ENCODE measurements at regions not wholly inside any gene's neighbourhood (a gene's known extent, or its start where the extent isn't known, plus 50 kb on each side); places are given as distances from the start of the nearest gene placed in this dataset.
"Not testable (repeated sequence)": the region's sequence is repeated elsewhere in the genome, so short reads cannot be mapped to it uniquely, and the experiment has no call there.

GRCh38 chr7:42677751-42678699 is 233.8 kb downstream of the C7orf25 start:
- DNase-seq = no peak

DNA sequence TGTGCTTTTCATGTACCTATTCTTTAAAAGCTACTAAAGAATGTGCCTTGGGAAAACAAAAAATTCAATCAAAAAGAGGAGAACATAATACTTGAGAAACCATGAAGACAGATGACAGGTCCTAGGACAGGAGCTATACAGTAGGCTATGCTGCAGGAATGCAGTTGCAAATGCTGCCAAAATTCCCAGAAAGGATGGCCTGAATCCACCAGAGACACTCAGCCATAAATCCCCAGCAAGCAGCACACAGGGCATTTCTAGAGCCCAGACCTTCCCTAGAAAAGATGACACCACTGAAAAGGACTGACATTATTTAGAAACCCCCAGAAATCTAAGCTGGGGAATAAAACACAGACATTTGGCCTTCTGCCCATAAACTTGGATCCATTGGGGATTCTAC is 237.3 kb downstream of the C7orf25 start:
- DNase-seq = no peak

DNA sequence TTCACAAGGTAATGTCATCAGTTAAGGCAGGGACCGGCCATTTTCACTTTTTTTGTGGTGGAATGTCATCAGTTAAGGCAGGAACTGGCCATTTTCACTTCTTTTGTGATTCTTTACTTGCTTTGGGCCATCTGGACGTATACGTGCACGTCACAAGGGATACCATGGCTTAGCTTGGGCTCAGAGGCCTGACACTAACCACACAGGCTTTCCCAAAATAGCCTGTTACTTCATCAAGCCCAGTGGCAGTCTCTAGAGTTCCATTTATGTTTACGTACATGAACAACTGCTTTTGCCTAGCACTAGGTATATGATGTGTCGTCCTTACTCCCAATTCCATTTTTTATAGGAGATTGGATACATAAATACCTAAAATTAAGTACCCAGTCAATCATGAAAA is 237.9 kb downstream of the C7orf25 start:
- DNase-seq = no peak

- DNase-seq = no peak
Measured at GRCh38 chr7:42672339-42672999, 239.4 kb downstream of the C7orf25 start.

DNA sequence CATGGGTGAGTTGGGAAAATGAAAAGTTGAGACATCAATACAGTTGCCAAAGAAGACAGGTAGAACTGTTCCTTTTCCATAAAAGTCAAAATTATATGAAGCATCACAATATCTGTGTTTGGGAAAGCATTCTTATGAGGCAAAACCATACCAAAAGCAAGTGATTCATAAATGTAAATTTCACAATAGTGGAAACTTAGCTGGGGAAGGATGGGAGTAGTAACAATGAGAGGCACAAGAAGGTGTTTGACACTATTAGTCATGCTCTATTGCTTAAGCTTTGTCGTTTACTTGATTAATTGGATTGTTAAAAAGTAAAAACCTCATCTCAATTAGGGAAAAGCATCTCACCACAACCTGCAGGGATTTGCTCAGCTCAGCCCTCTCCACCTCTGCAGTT is 240.2 kb downstream of the C7orf25 start:
- DNase-seq = no peak

- no peak for DNase-seq
Measured at GRCh38 chr7:42666994-42667393, 244.9 kb downstream of the C7orf25 start.

DNA sequence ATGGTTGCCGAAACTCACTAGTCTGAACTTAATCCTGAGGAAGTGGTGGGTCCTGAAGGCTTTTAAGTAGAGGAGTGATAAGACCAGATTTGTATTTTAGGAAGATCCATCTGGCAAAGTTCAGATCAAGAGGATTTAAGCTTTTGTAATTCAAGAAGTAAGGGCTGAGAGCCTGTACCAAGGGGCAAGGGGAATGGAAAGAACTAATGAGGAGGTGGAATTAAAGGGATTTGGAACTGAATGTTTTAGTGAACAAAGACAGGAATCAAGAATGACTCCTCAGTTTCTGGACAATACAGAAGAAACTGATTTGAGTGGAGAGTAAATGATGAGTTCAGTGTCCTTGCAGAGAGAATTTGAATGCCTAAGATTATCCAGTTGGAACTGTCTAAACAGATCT is 249.0 kb downstream of the C7orf25 start:
- no peak for DNase-seq

DNA sequence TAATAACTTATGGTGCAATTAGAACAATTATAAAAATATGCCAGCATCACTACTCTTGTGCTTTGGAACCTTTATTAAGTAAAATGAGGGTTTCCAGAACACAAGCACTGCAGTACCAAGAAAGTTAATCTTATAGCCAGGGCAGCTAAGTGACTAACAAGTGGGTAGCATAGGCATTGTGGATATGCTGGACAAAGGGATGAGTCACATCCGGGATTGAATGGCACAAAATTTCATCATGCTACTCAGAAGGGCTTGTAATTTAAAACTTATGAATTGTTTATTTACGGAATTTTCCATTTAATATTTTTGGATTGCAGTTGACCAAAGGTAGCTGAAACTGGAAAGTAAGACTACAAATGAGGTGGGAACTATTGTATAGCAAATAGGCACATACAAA is 250.6 kb downstream of the C7orf25 start:
- DNase-seq = no peak

GRCh38 chr7:42650701-42651100 is 261.2 kb downstream of the C7orf25 start:
- DNase-seq = no peak

- DNase-seq = no peak
Measured at GRCh38 chr7:42650171-42650570, 261.7 kb downstream of the C7orf25 start.

- no peak for DNase-seq
Measured at GRCh38 chr7:42645906-42646305, 266.0 kb downstream of the C7orf25 start.

GRCh38 chr7:42642699-42643098 is 269.2 kb downstream of the C7orf25 start:
- no peak for DNase-seq

GRCh38 chr7:42639930-42640329 is 271.9 kb downstream of the C7orf25 start:
- no peak for DNase-seq

- not testable (repeated sequence) for DNase-seq
Measured at GRCh38 chr7:42636380-42636779, 275.5 kb downstream of the C7orf25 start.

GRCh38 chr7:42628054-42628453 is 283.8 kb downstream of the C7orf25 start:
- DNase-seq = no peak

DNA sequence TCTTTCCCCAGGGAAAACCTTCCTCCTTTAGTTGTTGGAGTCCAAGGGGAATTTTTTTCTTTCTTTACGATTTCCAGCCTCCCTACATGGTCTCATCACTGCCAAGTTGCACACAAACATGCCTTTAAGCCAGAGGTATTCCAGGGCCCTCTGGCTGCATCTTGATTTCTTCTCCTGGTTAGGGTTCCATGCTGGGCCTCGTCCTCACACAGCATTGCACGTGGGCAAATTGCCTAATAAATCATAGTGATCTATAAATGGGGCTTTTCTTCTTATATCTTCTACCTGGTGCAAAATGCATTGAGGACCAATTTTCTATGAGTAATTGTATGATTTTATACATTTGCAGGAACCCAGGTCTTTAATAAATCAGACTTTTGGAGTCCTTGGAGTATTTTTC is 284.2 kb downstream of the C7orf25 start:
- DNase-seq = no peak

GRCh38 chr7:42627101-42627500 is 284.8 kb downstream of the C7orf25 start:
- DNase-seq = no peak

- no peak for DNase-seq
Measured at GRCh38 chr7:42625421-42625820, 286.4 kb downstream of the C7orf25 start.

DNA sequence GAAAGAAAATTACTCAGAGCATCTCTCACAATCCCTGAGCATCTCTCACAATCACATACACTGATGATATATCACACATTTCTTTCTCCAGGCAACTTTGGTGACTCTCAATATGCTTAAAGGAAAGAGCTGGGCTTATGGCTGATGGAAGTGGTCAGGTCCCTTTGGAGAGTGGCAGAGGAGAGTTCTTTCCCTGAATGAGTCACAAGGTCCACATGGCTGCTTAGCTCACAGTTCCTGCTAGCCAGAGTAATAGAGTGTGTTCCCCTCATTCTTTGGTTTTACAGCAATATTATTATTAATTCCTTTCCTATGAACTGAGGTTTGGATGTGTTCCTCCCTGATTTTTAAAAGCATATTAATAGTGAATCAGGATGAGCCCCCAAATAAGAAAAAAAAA is 287.4 kb downstream of the C7orf25 start:
- DNase-seq = no peak

- DNase-seq = no peak
Measured at GRCh38 chr7:42621543-42622219, 290.2 kb downstream of the C7orf25 start.

DNA sequence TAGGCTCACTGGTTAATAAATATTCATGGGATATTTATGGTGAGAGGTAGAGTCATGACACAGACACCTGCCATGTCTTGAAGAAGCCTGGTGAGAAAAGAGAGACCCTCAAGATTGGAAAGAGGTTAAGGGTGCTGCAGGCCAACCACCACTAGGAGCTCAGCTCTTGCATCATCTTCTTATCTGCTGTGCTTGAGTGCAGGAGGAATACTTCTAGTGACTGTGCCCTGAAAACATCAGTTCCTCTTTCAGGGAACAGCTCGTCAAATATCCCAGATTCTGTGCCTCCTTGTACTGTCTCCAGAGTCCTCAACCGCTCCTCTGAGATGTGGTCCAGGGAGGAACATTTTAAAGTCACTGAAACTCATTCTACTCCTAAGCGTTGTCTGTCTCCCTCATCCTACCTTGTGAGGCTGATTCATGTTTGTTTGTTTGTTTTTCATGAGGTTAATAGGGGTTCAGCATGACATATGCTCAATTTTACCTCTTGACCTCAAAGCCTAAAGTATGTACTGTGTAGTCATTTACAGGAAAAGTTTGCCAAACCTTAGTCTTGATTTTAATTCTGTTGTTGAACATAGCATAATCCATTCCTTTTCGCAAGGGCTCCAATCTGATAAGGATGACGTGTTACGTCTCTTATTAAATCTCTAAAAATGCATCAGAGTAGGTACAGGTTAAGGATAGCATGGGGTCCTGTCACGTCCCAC is 293.1 kb downstream of the C7orf25 start:
- no peak for DNase-seq

- no peak for DNase-seq
Measured at GRCh38 chr7:42617806-42618457, 293.9 kb downstream of the C7orf25 start.
